Activated CD8-positive, alpha-beta T cell treated with anti-CD3 and anti-CD28 coated beads for 36 hours (primary cell): ENCODE measurements at regions not wholly inside any gene's neighbourhood (a gene's known extent, or its start where the extent isn't known, plus 50 kb on each side); places are given as distances from the start of the nearest gene placed in this dataset.

ENCODE experiments used
- ATAC-seq: fragments of 200-7000 bp; cut with Tn5 transposase; one replicate; pipeline ENCODE4 v1.10.0; 2021; ENCODE audit warnings: mild to moderate bottlenecking, moderate library complexity
- CTCF ChIA-PET: fragments of 350-600 bp; sonication (Branson Sonifier 250); formaldehyde crosslinking; loops from one replicate; lab custom pipeline; 2021; ENCODE audit warnings: antibody characterized with exemption; lab: Charles Lee
- POLR2A ChIA-PET: fragments of 350-600 bp; sonication (Branson Sonifier 250); formaldehyde crosslinking; loops from one replicate; lab custom pipeline; 2021; ENCODE audit warnings: antibody characterized with exemption; lab: Charles Lee
- DNase-seq: peaks from one replicate; pipeline ENCODE4 v3.0.0-alpha.2; 2020
- H3K27ac Mint-ChIP-seq: one replicate; pipeline ENCODE4 v1.8.0; 2021; ENCODE audit warnings: mild to moderate bottlenecking, mixed read lengths
- H3K27me3 Mint-ChIP-seq: one replicate; pipeline ENCODE4 v1.8.0; 2021; ENCODE audit warnings: mixed read lengths
- H3K36me3 Mint-ChIP-seq: one replicate; pipeline ENCODE4 v1.8.0; 2021; ENCODE audit warnings: low read depth, mixed read lengths
- H3K4me1 Mint-ChIP-seq: one replicate; pipeline ENCODE4 v1.8.0; 2021; ENCODE audit warnings: low read depth, mixed read lengths
- H3K4me3 Mint-ChIP-seq: one replicate; pipeline ENCODE4 v1.8.0; 2021; ENCODE audit warnings: mild to moderate bottlenecking, moderate library complexity, mixed read lengths
- H3K9me3 Mint-ChIP-seq: one replicate; pipeline ENCODE4 v1.8.0; 2021; ENCODE audit warnings: mixed read lengths
- intact Hi-C: fragments of 100-400 bp; cut with micrococcal nuclease; formaldehyde crosslinking; loops from one replicate; pipeline ENCODE4 v1.10.0; 2022
- TF ChIP-seq, protein P1 (sequence below): fragments of 200-600 bp; IDR thresholded peaks from one replicate; pipeline ENCODE4 v1.8.0; 2022; ENCODE audit warnings: antibody characterized with exemption, mild to moderate bottlenecking

DNA sequence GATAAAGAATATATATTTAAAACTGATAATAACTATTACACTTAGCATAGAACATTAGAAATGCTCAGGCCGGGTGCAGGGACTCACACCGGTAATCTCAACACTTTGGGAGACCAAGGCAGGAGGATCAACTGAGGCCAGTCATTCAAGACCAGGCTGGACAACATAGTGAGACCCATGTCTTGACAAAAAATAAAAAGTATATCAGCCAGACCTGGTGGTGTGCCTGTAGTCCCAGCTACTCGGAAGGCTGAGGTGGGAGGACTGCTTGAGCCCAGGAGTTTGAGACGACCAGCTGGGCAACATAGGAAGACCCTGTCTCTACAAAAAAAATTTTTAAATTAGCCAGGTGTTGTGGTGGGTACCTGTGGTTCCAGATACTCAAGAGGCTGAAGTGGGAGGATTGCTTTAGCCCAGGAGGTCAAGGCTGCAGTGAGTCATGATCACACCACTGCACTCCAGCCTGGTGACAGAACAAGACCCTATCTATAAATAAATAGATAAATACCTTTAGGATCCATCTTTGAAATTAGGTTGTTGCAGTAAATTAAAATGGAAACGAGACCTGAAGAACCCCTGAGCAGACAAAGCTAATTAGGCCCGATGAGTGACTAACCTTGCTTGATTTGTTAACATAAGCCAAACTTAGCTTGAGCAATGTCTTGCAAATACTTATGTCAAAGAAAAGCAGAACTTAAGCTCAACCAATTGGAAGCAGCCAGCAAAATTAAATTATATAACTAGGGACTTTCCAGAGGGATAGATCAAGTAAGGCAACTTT lies 75.8 kb upstream of the E2F3 start:
- Mint-ChIP-seq H3K4me1 (peaks cover under 1% of the 10 kb centered on the region), H3K4me3 (no peak overlapping the region), H3K27ac (no peak overlapping the region), H3K27me3 (no peaks in the 10 kb centered on the region), H3K36me3 (no peaks in the 10 kb centered on the region), H3K9me3 (no peaks in the 10 kb centered on the region)
- DNase-seq (no peak), ATAC-seq (no peak)
- ChIA-PET POLR2A (interaction anchor here (0.6 kb wide), 1 partner anchor 46 kb away, joined by 3 read pairs; no protein-coding TSS in a partner anchor), CTCF (interaction anchor here (1.2 kb wide), 1 partner anchor 79 kb away, joined by 3 read pairs; no protein-coding TSS in a partner anchor)
- intact Hi-C loops = no loop called here
- TF ChIP-seq, protein P1, sequence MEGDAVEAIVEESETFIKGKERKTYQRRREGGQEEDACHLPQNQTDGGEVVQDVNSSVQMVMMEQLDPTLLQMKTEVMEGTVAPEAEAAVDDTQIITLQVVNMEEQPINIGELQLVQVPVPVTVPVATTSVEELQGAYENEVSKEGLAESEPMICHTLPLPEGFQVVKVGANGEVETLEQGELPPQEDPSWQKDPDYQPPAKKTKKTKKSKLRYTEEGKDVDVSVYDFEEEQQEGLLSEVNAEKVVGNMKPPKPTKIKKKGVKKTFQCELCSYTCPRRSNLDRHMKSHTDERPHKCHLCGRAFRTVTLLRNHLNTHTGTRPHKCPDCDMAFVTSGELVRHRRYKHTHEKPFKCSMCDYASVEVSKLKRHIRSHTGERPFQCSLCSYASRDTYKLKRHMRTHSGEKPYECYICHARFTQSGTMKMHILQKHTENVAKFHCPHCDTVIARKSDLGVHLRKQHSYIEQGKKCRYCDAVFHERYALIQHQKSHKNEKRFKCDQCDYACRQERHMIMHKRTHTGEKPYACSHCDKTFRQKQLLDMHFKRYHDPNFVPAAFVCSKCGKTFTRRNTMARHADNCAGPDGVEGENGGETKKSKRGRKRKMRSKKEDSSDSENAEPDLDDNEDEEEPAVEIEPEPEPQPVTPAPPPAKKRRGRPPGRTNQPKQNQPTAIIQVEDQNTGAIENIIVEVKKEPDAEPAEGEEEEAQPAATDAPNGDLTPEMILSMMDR = no peak

- Mint-ChIP-seq H3K4me3 (no peak overlapping the region), H3K27ac (no peak overlapping the region), H3K27me3 (no peaks in the 10 kb centered on the region), H3K9me3 (no peaks in the 10 kb centered on the region), H3K4me1 (peaks cover under 1% of the 10 kb centered on the region), H3K36me3 (no peaks in the 10 kb centered on the region)
- TF ChIP-seq, protein P1 = no peak
- no peak for ATAC-seq
- intact Hi-C loops = no loop called here
- POLR2A ChIA-PET = interaction anchor here (0.6 kb wide), 1 partner anchor 46 kb away, joined by 3 read pairs; no protein-coding TSS in a partner anchor
- DNase-seq = no peak
- CTCF ChIA-PET = interaction anchor here (1.2 kb wide), 1 partner anchor 78 kb away, joined by 3 read pairs; no protein-coding TSS in a partner anchor
Observed at GRCh38 chr6:20326422-20326728, 75.3 kb upstream of the E2F3 start.

DNA sequence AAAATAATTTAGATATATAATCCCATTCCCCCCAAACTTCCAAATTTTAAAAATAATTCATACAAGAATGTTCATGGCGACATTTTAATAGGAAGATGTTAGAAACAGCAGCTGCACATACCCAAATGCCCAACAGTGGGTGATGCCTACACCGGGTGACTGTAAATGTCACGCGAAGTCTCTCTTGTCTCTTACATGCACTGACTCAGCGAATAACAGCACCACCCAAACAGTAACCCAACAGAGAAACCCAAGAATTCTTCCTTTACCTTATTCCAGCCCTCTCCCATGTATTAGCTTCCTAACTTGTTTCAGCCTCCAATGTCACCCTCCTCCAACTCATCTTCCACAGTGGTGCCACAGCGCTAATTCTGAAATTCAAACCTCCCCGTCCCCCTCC lies 74.5 kb upstream of the E2F3 start:
- H3K27ac Mint-ChIP-seq = no peak overlapping the region
- DNase-seq = no peak
- TF ChIP-seq, protein P1 = no peak
- intact Hi-C loops = no loop called here
- peaks cover 3% of the 10 kb centered on the region for H3K4me1 Mint-ChIP-seq
- ChIA-PET POLR2A (interaction anchor here (0.6 to 1.6 kb wide), 3 partner anchors 10 to 84 kb away, joined by 3 to 5 read pairs (median 4); no protein-coding TSS in a partner anchor), CTCF (interaction anchor here (0.7 to 1.2 kb wide), 2 partner anchors 77 to 201 kb away, joined by 3 read pairs; no protein-coding TSS in a partner anchor)
- H3K4me3 Mint-ChIP-seq = no peak overlapping the region
- ATAC-seq = no peak
- no peaks in the 10 kb centered on the region for H3K27me3 Mint-ChIP-seq
- no peaks in the 10 kb centered on the region for H3K9me3 Mint-ChIP-seq
- no peaks in the 10 kb centered on the region for H3K36me3 Mint-ChIP-seq

DNA sequence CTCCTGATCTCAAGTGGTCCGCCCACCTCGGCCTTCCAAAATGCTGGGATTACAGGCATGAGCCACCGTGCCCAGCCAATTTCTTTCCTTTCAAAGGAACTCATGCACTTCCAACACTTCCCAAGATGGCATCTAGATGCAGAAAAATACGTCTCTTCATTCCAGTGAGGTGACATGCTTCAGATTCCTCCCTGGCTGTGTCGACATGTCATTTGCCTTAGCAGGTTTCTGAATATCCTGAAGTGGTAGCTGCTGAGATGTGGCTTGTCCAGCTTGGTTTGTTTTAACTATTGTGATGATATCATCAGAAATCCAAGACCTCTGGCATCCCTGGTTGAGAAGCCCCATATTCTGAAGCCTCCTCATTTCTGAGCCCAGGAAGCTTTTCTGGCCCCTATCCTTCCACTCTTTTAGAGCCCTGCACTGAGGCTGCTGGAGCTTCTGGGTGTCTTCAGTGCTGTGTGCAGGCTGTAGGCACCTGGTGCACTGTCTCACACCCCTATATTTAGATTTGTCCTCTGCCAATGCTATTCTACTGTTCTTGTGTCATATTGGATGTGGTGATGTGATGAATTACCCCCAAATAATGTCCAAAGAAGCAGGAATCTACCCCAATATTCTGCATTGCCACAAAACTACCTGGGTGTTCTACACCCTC lies 73.3 kb upstream of the E2F3 start:
- Mint-ChIP-seq H3K36me3 (no peaks in the 10 kb centered on the region), H3K4me3 (no peak overlapping the region), H3K9me3 (no peaks in the 10 kb centered on the region), H3K27ac (no peak overlapping the region), H3K4me1 (peaks cover 3% of the 10 kb centered on the region), H3K27me3 (no peaks in the 10 kb centered on the region)
- intact Hi-C loops = no loop called here
- DNase-seq = no peak
- CTCF ChIA-PET = no interaction called here
- no peak for ATAC-seq
- TF ChIP-seq, protein P1 = no peak
- POLR2A ChIA-PET = interaction anchor here (1.6 kb wide), 1 partner anchor 9 kb away, joined by 5 read pairs; no protein-coding TSS in a partner anchor

DNA sequence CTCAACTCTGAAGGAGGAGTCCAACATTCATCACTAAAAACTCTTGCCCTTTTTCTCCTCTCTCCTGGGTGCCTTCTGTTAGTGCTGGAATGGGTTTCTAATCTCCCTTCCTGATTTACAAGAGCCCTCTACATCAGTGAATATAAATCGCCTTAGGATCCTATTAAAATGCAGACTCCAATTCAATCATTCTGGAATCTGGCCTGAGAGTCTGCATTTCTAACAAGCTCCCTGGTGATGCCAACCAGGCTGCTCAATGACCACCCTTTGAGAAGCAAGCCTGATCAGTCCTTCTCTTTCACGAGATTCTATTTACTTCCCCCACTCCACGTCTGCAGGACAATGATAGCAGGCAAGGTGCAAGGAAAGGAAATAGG lies 72.8 kb upstream of the E2F3 start:
- Mint-ChIP-seq H3K4me1 (peaks cover 3% of the 10 kb centered on the region), H3K27me3 (no peaks in the 10 kb centered on the region), H3K27ac (no peak overlapping the region), H3K36me3 (no peaks in the 10 kb centered on the region), H3K4me3 (no peak overlapping the region), H3K9me3 (no peaks in the 10 kb centered on the region)
- no peak for ATAC-seq
- ChIA-PET CTCF (no interaction called here), POLR2A (interaction anchor here (2.6 kb wide), 1 partner anchor 9 kb away, joined by 9 read pairs; no protein-coding TSS in a partner anchor)
- intact Hi-C loops = no loop called here
- TF ChIP-seq, protein P1 = no peak
- DNase-seq = no peak
